SK-N-SH (cell line): ENCODE measurements at regions not wholly inside any gene's neighbourhood (a gene's known extent, or its start where the extent isn't known, plus 50 kb on each side); places are given as distances from the start of the nearest gene placed in this dataset.

Experiments
- CTCF ChIP-seq: fragments of 200-600 bp; sonication (generic); IDR thresholded peaks from 2 replicates; pipeline ENCODE4 v1.6.1; 2017; ENCODE audit warnings: antibody characterized with exemption, mild to moderate bottlenecking, moderate library complexity
- POLR2AphosphoS5 ChIP-seq: IDR thresholded peaks from 2 replicates; pipeline ENCODE4 v1.6.1; 2012; ENCODE audit warnings: low read depth, low read length
- RFX5 ChIP-seq: IDR thresholded peaks from 2 replicates; pipeline ENCODE4 v1.6.1; 2012; ENCODE audit warnings: mild to moderate bottlenecking, improper control_type of control experiment, low read length
- ZBTB33 ChIP-seq: IDR thresholded peaks from 2 replicates; pipeline ENCODE4 v1.4.0; 2012; ENCODE audit warnings: low read depth, borderline replicate concordance

GRCh38 chr21:16055014-16055413, 325.2 kb downstream of the USP25 start:
- TF ChIP-seq RFX5, result no peak
- no peak for TF ChIP-seq ZBTB33
- TF ChIP-seq POLR2AphosphoS5, result no peak
- TF ChIP-seq CTCF, result no peak
